ENCODE measurements at regions not wholly inside any gene's neighbourhood (a gene's known extent, or its start where the extent isn't known, plus 50 kb on each side); places are given as distances from the start of the nearest gene placed in this dataset.

DNA sequence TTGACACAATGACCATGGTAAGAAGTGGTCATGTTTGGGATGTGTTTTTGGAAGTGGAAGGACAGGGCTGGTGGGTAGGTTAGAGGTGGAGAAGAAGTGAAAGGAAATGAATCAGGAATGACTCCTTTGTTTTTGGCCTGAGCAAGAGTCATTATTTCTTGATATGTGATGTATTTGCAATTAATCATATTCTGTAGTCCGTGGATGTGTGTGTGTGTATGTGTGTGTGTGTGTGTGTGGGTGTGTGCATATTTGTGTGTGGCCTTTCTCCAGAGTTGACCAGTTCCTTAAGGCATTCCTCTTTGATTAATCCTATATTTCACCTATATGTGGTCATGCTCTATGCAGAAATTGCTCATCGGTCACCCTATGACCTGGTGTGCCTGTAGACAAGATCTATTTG, 130.7 kb downstream of the UTRN start:
- Histone ChIP-seq H3K27me3 (no peaks in the 10 kb centered on the region), H3K4me1 (peaks cover 11% of the 10 kb centered on the region), H3K4me3 (no peak overlapping the region), H3K9me3 (no peaks in the 10 kb centered on the region), H3K36me3 (no peaks in the 10 kb centered on the region), H3K27ac (no peak overlapping the region)
- intact Hi-C loops (cut with DNase I), result no loop called here
- TF ChIP-seq, protein P1, sequence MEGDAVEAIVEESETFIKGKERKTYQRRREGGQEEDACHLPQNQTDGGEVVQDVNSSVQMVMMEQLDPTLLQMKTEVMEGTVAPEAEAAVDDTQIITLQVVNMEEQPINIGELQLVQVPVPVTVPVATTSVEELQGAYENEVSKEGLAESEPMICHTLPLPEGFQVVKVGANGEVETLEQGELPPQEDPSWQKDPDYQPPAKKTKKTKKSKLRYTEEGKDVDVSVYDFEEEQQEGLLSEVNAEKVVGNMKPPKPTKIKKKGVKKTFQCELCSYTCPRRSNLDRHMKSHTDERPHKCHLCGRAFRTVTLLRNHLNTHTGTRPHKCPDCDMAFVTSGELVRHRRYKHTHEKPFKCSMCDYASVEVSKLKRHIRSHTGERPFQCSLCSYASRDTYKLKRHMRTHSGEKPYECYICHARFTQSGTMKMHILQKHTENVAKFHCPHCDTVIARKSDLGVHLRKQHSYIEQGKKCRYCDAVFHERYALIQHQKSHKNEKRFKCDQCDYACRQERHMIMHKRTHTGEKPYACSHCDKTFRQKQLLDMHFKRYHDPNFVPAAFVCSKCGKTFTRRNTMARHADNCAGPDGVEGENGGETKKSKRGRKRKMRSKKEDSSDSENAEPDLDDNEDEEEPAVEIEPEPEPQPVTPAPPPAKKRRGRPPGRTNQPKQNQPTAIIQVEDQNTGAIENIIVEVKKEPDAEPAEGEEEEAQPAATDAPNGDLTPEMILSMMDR (IDR thresholded peaks at IDR 0.05), result no peak
- TF ChIP-seq POLR2AphosphoS5 (IDR thresholded peaks at IDR 0.05; ENCODE audit: insufficient read depth in 1 of 2, low read depth in 1 of 2) (no peak), POLR2A (IDR thresholded peaks at IDR 0.05) (no peak)
- DNase-seq (ENCODE audit: extremely low spot score in 2 of 2), result no peak

DNA sequence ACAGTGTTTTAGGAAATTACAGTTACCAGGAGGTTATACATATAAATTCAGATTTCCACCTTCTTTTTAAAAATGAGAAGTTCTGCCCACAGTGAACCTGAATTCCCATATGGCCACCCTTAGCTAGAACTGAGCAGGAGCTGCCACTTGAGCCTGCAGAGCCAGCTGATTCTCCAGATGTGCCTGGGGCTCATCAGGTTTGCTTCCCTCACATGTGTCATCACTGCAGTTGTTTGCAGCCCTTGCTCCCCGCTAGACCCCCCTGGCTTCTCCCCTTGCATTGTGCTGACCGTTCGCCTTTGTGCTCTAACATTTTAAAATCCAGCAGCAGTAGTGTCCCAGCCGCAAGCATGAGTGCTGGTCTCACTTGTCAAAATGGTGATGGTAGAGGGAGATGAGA, 131.1 kb downstream of the UTRN start:
- H3K4me3 ChIP-seq, result no peak overlapping the region
- DNase-seq (ENCODE audit: extremely low spot score in 2 of 2), result no peak
- H3K27me3 ChIP-seq, result no peaks in the 10 kb centered on the region
- TF ChIP-seq POLR2A (IDR thresholded peaks at IDR 0.05) (no peak), POLR2AphosphoS5 (IDR thresholded peaks at IDR 0.05; ENCODE audit: insufficient read depth in 1 of 2, low read depth in 1 of 2) (no peak)
- TF ChIP-seq, protein P1 (IDR thresholded peaks at IDR 0.05), result no peak
- H3K36me3 ChIP-seq, result no peaks in the 10 kb centered on the region
- intact Hi-C loops (cut with DNase I), result no loop called here
- H3K9me3 ChIP-seq, result no peaks in the 10 kb centered on the region
- H3K4me1 ChIP-seq, result peaks cover 11% of the 10 kb centered on the region
- H3K27ac ChIP-seq, result no peak overlapping the region

- Histone ChIP-seq H3K9me3 (no peaks in the 10 kb centered on the region), H3K27me3 (no peaks in the 10 kb centered on the region), H3K27ac (no peak overlapping the region), H3K4me3 (no peak overlapping the region), H3K4me1 (peaks cover 6% of the 10 kb centered on the region), H3K36me3 (peaks cover 0 to under 1% of the 10 kb centered on the region in 2 donors)
- TF ChIP-seq POLR2AphosphoS5 (IDR thresholded peaks at IDR 0.05; ENCODE audit: insufficient read depth in 1 of 2, low read depth in 1 of 2) (no peak), POLR2A (IDR thresholded peaks at IDR 0.05) (no peak)
- TF ChIP-seq, protein P1 (IDR thresholded peaks at IDR 0.05), result no peak
- intact Hi-C loops (cut with DNase I), result no loop called here
- DNase-seq (ENCODE audit: extremely low spot score in 2 of 2), result no peak
Measured at GRCh38 chr6:144416773-144417172, 131.6 kb downstream of the UTRN start.

DNA sequence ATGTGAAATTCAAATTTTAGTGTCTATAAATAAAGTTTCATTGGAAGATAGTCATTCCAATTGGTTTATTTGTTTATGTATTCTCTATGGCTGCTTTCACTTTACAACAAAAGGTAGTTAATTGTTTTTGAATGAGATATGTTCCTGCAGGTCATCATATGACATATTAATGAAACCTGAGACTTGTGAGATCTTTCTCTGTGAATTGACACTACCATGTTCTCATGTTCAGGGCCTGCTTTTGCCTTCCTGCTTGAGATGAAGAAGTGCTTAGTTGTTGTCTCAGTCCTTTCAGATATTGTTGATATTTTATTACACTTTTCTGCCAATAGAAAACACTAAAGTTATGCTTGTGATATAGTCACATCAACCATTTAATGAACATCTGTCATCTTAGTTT, 132.5 kb downstream of the UTRN start:
- Histone ChIP-seq H3K36me3 (peaks cover 0 to 4% of the 10 kb centered on the region in 2 donors), H3K4me1 (peaks cover 6% of the 10 kb centered on the region), H3K27me3 (no peaks in the 10 kb centered on the region), H3K27ac (no peak overlapping the region), H3K9me3 (no peaks in the 10 kb centered on the region), H3K4me3 (no peak overlapping the region)
- TF ChIP-seq POLR2A (IDR thresholded peaks at IDR 0.05) (no peak), POLR2AphosphoS5 (IDR thresholded peaks at IDR 0.05; ENCODE audit: insufficient read depth in 1 of 2, low read depth in 1 of 2) (no peak)
- TF ChIP-seq, protein P1 (IDR thresholded peaks at IDR 0.05), result no peak
- DNase-seq (ENCODE audit: extremely low spot score in 2 of 2), result no peak
- intact Hi-C loops (cut with DNase I), result no loop called here

DNA sequence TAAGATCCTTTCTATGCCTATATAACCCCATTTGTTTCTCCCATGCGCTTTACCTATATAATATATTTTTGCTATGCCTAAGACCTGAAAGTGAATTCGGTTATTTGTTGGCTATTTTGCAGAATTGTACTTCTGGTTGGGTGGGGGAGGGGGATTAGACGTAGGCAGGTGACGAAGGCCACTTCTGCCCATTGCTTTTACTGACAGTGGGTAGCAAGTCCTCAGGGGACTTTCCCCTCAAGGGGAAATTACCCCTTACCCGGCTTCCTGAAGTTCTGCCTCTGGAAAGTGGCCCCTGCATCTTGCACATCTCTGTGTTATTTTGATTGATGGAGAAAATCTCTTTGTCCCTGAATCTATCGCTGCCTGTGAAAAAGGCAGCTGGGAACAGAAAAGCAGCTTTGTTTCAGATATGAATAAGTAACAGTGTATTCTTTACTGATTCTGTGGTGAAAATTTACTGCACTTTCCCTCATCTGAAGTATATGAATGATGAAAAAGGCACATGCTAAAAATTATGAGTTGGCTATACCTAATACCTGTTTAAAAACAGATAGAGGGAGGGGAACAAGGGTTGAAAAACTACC, 133.9 kb downstream of the UTRN start:
- Histone ChIP-seq H3K27me3 (no peaks in the 10 kb centered on the region), H3K4me3 (no peak overlapping the region), H3K4me1 (peaks cover 6% of the 10 kb centered on the region), H3K9me3 (no peaks in the 10 kb centered on the region), H3K36me3 (peaks cover 0 to 8% of the 10 kb centered on the region in 2 donors), H3K27ac (no peak overlapping the region)
- DNase-seq (ENCODE audit: extremely low spot score in 2 of 2), result no peak
- TF ChIP-seq, protein P1 (IDR thresholded peaks at IDR 0.05), result no peak
- TF ChIP-seq POLR2A (IDR thresholded peaks at IDR 0.05), result no peak
- intact Hi-C loops (cut with DNase I), result no loop called here

All from vagina (tissue), 2 donors.